Loucy (cell line): ENCODE measurements at regions not wholly inside any gene's neighbourhood (a gene's known extent, or its start where the extent isn't known, plus 50 kb on each side); places are given as distances from the start of the nearest gene placed in this dataset.

Source experiments
- H2AFZ ChIP-seq: fragments of 200-600 bp; sonication (generic); 2 replicates; pipeline ENCODE4 v1.6.0; 2016; ENCODE audit warnings: antibody characterized with exemption, mild to moderate bottlenecking, low read length, moderate library complexity
- H3F3A ChIP-seq: fragments of 200-600 bp; 2 replicates; pipeline ENCODE4 v1.6.0; 2016; ENCODE audit warnings: antibody characterized with exemption, low read depth, mild to moderate bottlenecking
- H3K27me3 ChIP-seq: fragments of 200-600 bp; sonication (generic); 2 replicates; pipeline ENCODE4 v1.6.1; 2014; ENCODE audit warnings: low read length, mild to moderate bottlenecking; ENCODE audit not compliant: insufficient read depth, poor library complexity, severe bottlenecking
- H3K36me3 ChIP-seq: fragments of 200-600 bp; sonication (generic); 2 replicates; pipeline ENCODE4 v1.6.1; 2016; ENCODE audit warnings: low read length; ENCODE audit not compliant: insufficient read depth
- H3K4me1 ChIP-seq: fragments of 200-600 bp; sonication (generic); 2 replicates; pipeline ENCODE4 v1.5.1; 2014; ENCODE audit warnings: low read length, mild to moderate bottlenecking; ENCODE audit not compliant: insufficient read depth, poor library complexity, severe bottlenecking
- H3K4me2 ChIP-seq: fragments of 200-600 bp; sonication (generic); 2 replicates; pipeline ENCODE4 v1.6.0; 2014; ENCODE audit warnings: antibody characterized with exemption, low read length, low read depth, mild to moderate bottlenecking; ENCODE audit not compliant: poor library complexity, severe bottlenecking
- H3K4me3 ChIP-seq: fragments of 200-600 bp; sonication (generic); 2 replicates; pipeline ENCODE4 v1.5.1; 2014; ENCODE audit warnings: low read length, mild to moderate bottlenecking, mixed read lengths; ENCODE audit not compliant: poor library complexity, severe bottlenecking
- H3K79me2 ChIP-seq: fragments of 200-600 bp; sonication (generic); 2 replicates; pipeline ENCODE4 v1.6.1; 2014; ENCODE audit warnings: low read length; ENCODE audit not compliant: insufficient read depth
- H3K9ac ChIP-seq: fragments of 200-600 bp; sonication (generic); 2 replicates; pipeline ENCODE4 v1.6.0; 2014; ENCODE audit warnings: mild to moderate bottlenecking, low read depth, low read length, moderate library complexity; ENCODE audit not compliant: poor library complexity, severe bottlenecking
- H3K9me2 ChIP-seq: fragments of 200-600 bp; sonication (generic); replicated peaks from 2 replicates; pipeline ENCODE4 v1.6.1; 2016; ENCODE audit warnings: low read depth, low read length, mixed read lengths
- H3K9me3 ChIP-seq: fragments of 200-600 bp; sonication (generic); 2 replicates; pipeline ENCODE4 v1.6.1; 2014; ENCODE audit warnings: mild to moderate bottlenecking, antibody characterized with exemption, low read length, low read depth; ENCODE audit not compliant: insufficient read depth
- H4K20me1 ChIP-seq: fragments of 200-600 bp; sonication (generic); 2 replicates; pipeline ENCODE4 v1.6.0; 2014; ENCODE audit warnings: antibody characterized with exemption, low read length, mild to moderate bottlenecking; ENCODE audit not compliant: insufficient read depth, poor library complexity, severe bottlenecking
- EZH2phosphoT487 ChIP-seq: fragments of 200-600 bp; IDR thresholded peaks from 2 replicates; pipeline ENCODE4 v1.6.1; 2018; ENCODE audit warnings: antibody characterized with exemption, mild to moderate bottlenecking, moderate library complexity, borderline replicate concordance
- TF ChIP-seq, protein P1 (sequence below): fragments of 200-600 bp; sonication (generic); conservative IDR thresholded peaks from 2 replicates; pipeline ENCODE4 v1.5.1; 2014; ENCODE audit warnings: mild to moderate bottlenecking, antibody characterized with exemption, low read length

DNA sequence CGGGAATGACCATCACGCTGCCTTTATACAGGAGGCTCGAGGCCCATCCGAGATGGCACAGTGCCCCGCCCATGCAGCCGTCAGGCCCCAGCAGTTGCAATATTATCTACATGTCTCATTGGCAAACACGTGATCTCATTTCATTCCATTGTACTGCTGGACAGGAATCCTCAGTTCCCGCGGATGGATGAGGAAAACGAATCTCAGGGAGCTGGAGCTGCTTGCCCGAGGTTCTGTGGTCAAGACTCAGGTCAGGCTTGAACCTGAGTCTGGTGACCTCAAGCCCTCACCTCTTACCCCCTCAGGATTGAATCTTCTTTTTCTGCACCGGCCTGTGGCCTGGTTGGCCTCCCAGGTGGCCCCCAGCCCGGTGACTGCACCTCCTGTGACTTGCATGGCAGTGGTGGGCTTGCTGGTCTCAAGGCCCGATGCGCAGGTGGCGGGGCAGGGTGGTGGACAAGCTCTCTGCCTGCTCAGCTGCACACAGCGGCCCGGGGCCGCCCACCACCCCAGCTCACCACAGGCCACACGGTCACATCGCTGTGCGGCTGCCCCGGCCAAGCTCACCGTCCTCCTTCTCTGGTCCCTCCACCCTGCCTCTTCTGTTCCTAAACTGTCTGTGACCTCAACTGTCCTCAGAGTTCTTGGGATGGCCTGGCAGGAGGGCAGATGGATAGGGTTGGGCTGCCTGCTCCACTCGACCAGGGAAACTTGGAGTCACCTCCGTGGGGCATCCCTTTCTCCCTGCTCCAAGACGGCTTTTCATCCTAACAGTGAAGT lies 52.0 kb upstream of the HS6ST1 start:
- no peak for TF ChIP-seq EZH2phosphoT487
- TF ChIP-seq, protein P1, sequence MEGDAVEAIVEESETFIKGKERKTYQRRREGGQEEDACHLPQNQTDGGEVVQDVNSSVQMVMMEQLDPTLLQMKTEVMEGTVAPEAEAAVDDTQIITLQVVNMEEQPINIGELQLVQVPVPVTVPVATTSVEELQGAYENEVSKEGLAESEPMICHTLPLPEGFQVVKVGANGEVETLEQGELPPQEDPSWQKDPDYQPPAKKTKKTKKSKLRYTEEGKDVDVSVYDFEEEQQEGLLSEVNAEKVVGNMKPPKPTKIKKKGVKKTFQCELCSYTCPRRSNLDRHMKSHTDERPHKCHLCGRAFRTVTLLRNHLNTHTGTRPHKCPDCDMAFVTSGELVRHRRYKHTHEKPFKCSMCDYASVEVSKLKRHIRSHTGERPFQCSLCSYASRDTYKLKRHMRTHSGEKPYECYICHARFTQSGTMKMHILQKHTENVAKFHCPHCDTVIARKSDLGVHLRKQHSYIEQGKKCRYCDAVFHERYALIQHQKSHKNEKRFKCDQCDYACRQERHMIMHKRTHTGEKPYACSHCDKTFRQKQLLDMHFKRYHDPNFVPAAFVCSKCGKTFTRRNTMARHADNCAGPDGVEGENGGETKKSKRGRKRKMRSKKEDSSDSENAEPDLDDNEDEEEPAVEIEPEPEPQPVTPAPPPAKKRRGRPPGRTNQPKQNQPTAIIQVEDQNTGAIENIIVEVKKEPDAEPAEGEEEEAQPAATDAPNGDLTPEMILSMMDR: no peak
- H3K9me3 ChIP-seq: no peaks in the 10 kb centered on the region
- H3K9me2 ChIP-seq: no peaks in the 10 kb centered on the region
- H3K79me2 ChIP-seq: no peaks in the 10 kb centered on the region
- no peaks in the 10 kb centered on the region for H3K27me3 ChIP-seq
- no peak overlapping the region for H2AFZ ChIP-seq
- H3K36me3 ChIP-seq: no peaks in the 10 kb centered on the region
- H3F3A ChIP-seq: no peaks in the 10 kb centered on the region
- H3K9ac ChIP-seq: no peak overlapping the region
- H3K4me3 ChIP-seq: no peak overlapping the region
- no peaks in the 10 kb centered on the region for H4K20me1 ChIP-seq
- H3K4me2 ChIP-seq: no peak overlapping the region
- H3K4me1 ChIP-seq: peaks cover 32% of the 10 kb centered on the region

DNA sequence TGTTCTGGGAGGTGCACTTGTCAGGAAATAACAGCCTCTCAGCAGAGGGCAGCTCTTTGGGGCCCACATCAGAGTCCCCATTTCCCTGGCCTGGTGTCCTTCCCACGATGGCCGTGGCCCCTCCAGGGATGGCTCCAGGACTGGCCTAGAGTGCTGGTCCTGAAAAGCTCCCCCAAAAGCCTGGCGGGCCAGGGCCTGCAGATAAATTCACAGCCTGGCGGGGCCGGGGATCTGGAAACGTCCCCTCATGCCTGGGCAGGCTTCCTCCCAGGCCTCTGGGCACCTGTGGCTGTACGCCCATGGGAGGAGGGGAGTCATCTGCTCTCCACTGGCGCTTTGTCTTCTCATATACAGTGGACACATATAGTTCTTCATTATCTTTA lies 52.6 kb upstream of the HS6ST1 start:
- Histone ChIP-seq H3K36me3 (no peaks in the 10 kb centered on the region), H3K27me3 (no peaks in the 10 kb centered on the region), H3K4me1 (peaks cover 32% of the 10 kb centered on the region), H3K79me2 (no peaks in the 10 kb centered on the region), H3K4me2 (no peak overlapping the region), H3K9me2 (no peaks in the 10 kb centered on the region), H2AFZ (no peak overlapping the region), H3F3A (no peaks in the 10 kb centered on the region), H3K9ac (no peak overlapping the region), H3K9me3 (no peaks in the 10 kb centered on the region), H3K4me3 (no peak overlapping the region), H4K20me1 (no peaks in the 10 kb centered on the region)
- TF ChIP-seq EZH2phosphoT487: no peak
- TF ChIP-seq, protein P1: no peak

DNA sequence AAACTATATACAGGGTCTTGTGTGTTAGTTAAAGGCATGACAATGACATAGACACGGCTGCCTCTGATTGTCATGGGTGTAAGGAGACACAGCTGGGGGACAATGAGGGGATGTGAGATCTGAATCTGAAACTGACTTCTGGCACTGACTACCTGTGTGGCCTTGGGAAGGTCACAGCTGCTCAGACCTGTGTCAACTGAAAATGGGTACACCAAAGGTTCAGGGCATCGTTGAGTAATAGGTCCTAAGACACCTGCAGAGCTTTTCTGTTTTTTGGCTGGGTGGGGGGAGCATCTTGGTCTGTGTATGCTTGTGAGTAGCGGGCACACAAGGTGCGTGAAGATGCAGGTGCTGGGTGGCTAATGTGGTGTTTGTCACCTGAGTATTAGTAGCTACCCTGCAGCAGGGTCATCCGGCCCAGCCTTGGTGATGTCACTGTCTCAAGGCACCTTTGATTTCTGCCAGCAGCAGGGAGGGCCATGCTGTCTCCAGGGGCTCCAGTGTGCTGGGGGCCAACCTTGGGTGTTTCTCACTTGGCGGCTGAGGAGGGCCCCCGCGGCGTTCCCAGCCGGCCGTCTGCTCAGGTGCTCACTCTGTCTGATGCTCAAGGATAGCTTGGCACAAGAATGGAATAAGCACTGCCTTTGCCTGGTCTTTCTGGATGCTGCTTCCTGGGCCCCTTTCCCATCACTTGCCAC lies 53.1 kb upstream of the HS6ST1 start:
- H3K9me3 ChIP-seq: no peaks in the 10 kb centered on the region
- H4K20me1 ChIP-seq: no peaks in the 10 kb centered on the region
- no peaks in the 10 kb centered on the region for H3K27me3 ChIP-seq
- H3K4me2 ChIP-seq: no peak overlapping the region
- no peaks in the 10 kb centered on the region for H3K79me2 ChIP-seq
- H3K4me3 ChIP-seq: no peak overlapping the region
- TF ChIP-seq, protein P1: no peak
- TF ChIP-seq EZH2phosphoT487: no peak
- H3K4me1 ChIP-seq: peaks cover 37% of the 10 kb centered on the region
- no peaks in the 10 kb centered on the region for H3F3A ChIP-seq
- no peak overlapping the region for H2AFZ ChIP-seq
- no peaks in the 10 kb centered on the region for H3K9me2 ChIP-seq
- no peaks in the 10 kb centered on the region for H3K36me3 ChIP-seq
- peak overlapping the region; percentile 54 for H3K9ac ChIP-seq
